Stomach smooth muscle (tissue), 2 donors: ENCODE measurements at regions not wholly inside any gene's neighbourhood (a gene's known extent, or its start where the extent isn't known, plus 50 kb on each side); places are given as distances from the start of the nearest gene placed in this dataset.

ENCODE experiments used
- H3K27ac ChIP-seq: one replicate; pipeline ENCODE4 v1.7.0; 2013; ENCODE audit warnings: mild to moderate bottlenecking, low read length, inconsistent platforms
- H3K27me3 ChIP-seq, 2 donors: one replicate each; pipeline ENCODE4 v1.7.0; 2013; ENCODE audit warnings: low read length in 2 of 2; ENCODE audit not compliant: insufficient read depth in 2 of 2, control insufficient read depth in 1 of 2
- H3K36me3 ChIP-seq, 2 donors: one replicate each; pipeline ENCODE4 v1.7.0; 2013; ENCODE audit warnings: low read length in 2 of 2; ENCODE audit not compliant: control insufficient read depth in 2 of 2, insufficient read depth in 2 of 2
- H3K4me1 ChIP-seq: one replicate; pipeline ENCODE4 v1.7.0; 2013; ENCODE audit warnings: low read length; ENCODE audit not compliant: control insufficient read depth, insufficient read depth
- H3K4me3 ChIP-seq, 2 donors: one replicate each; pipeline ENCODE4 v1.7.0; 2013; ENCODE audit warnings: low read length in 2 of 2
- H3K9ac ChIP-seq, 2 donors: one replicate each; pipeline ENCODE4 v1.7.0; 2013; ENCODE audit warnings: low read length in 2 of 2, mild to moderate bottlenecking in 1 of 2
- H3K9me3 ChIP-seq, 2 donors: one replicate each; pipeline ENCODE4 v1.7.0; 2013; ENCODE audit warnings: low read length in 2 of 2; ENCODE audit not compliant: control insufficient read depth in 2 of 2
- donor health status: healthy.
- donor health status: Pancreatic carcinoma.

GRCh38 chr18:2420367-2420766, 150.9 kb downstream of the METTL4 start:
- no peak overlapping the region for H3K9ac ChIP-seq
- H3K27me3 ChIP-seq: no peaks in the 10 kb centered on the region
- no peaks in the 10 kb centered on the region for H3K4me1 ChIP-seq
- H3K36me3 ChIP-seq: no peaks in the 10 kb centered on the region
- no peak overlapping the region for H3K27ac ChIP-seq
- H3K9me3 ChIP-seq: no peaks in the 10 kb centered on the region
- no peak overlapping the region for H3K4me3 ChIP-seq

DNA sequence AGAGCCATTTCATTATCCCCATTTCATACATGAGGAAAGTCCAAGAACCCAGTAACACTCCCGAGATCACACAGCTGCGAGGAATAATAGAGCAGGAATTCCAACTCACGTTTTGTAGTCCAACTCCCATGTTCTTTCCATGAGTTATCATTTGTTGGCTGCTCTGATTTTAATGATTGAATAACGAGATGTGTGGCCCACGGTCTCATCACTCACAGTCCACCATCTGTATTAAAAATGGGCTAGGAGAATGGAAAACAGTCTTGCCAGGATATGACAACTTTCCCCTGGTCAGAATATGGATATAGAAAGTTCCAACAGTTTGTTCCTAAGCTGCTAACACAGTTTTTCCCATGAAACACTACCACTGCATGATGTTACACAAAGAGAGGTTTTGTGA, 147.5 kb downstream of the METTL4 start:
- H3K4me3 ChIP-seq: no peak overlapping the region
- no peaks in the 10 kb centered on the region for H3K9me3 ChIP-seq
- H3K4me1 ChIP-seq: no peaks in the 10 kb centered on the region
- H3K36me3 ChIP-seq: no peaks in the 10 kb centered on the region
- no peak overlapping the region for H3K27ac ChIP-seq
- no peak overlapping the region for H3K9ac ChIP-seq
- H3K27me3 ChIP-seq: no peaks in the 10 kb centered on the region

DNA sequence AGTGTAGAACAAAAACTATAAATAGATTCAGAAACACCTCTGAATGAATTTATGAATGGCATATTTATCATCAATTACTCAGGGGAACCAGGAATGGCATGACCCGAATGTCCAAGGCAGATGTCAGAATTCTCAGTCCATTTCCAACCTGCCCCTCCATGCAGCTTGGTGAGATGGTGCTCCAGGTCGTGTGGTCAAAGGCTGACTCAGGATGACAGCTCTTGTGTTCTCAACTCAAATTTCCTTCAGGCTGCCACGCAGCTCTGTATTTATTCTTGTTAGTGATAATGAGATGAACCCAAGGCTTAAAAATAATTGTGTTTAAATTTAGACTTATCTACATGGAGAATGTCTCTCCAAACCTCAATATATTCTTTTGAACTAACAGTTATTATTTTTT, 146.9 kb downstream of the METTL4 start:
- Histone ChIP-seq H3K4me3 (no peak overlapping the region), H3K27me3 (no peaks in the 10 kb centered on the region), H3K27ac (no peak overlapping the region), H3K9ac (no peak overlapping the region), H3K4me1 (no peaks in the 10 kb centered on the region), H3K36me3 (no peaks in the 10 kb centered on the region), H3K9me3 (peaks cover 0 to 2% of the 10 kb centered on the region in 2 donors)

- Histone ChIP-seq H3K27me3 (no peaks in the 10 kb centered on the region), H3K4me3 (no peak overlapping the region), H3K9ac (no peak overlapping the region), H3K9me3 (peaks cover 7 to 8% of the 10 kb centered on the region in 2 donors), H3K36me3 (no peaks in the 10 kb centered on the region), H3K4me1 (no peaks in the 10 kb centered on the region), H3K27ac (no peak overlapping the region)
Observed at GRCh38 chr18:2425426-2426317, 145.6 kb downstream of the METTL4 start.

- Histone ChIP-seq H3K9me3 (peaks cover 7 to 8% of the 10 kb centered on the region in 2 donors), H3K4me3 (no peak overlapping the region), H3K27ac (no peak overlapping the region), H3K36me3 (no peaks in the 10 kb centered on the region), H3K9ac (no peak overlapping the region), H3K27me3 (no peaks in the 10 kb centered on the region), H3K4me1 (no peaks in the 10 kb centered on the region)
Observed at GRCh38 chr18:2430191-2430590, 141.1 kb downstream of the METTL4 start.

GRCh38 chr18:2431806-2432205, 139.5 kb downstream of the METTL4 start:
- Histone ChIP-seq H3K4me3 (no peak overlapping the region), H3K36me3 (no peaks in the 10 kb centered on the region), H3K27ac (no peak overlapping the region), H3K4me1 (no peaks in the 10 kb centered on the region), H3K9ac (no peak overlapping the region), H3K9me3 (peaks cover 7 to 8% of the 10 kb centered on the region in 2 donors), H3K27me3 (no peaks in the 10 kb centered on the region)

GRCh38 chr18:2433366-2433765, 137.9 kb downstream of the METTL4 start:
- Histone ChIP-seq H3K36me3 (no peaks in the 10 kb centered on the region), H3K27ac (no peak overlapping the region), H3K27me3 (no peaks in the 10 kb centered on the region), H3K9me3 (peaks cover 7 to 8% of the 10 kb centered on the region in 2 donors), H3K4me1 (no peaks in the 10 kb centered on the region), H3K4me3 (no peak overlapping the region), H3K9ac (no peak overlapping the region)

DNA sequence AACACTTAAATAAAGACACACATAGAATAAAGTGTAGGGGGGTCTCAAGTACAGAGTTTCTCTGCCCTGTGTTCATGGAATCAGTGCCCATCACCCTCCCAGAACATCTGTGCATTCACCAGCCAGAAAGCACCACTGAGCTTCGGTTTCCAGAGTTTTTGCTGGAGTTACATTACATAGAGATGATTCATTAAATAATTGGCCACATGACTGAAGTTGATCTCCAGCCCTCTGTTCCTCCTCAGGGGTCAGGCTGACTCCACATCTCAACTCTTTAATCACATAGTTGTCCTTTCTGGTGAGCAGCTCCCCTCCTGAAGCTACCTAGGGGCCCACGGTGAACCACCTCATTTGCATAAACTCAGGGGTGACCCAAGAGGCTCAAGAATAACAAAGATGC, 129.8 kb downstream of the METTL4 start:
- Histone ChIP-seq H3K4me3 (no peak overlapping the region), H3K27me3 (no peaks in the 10 kb centered on the region), H3K9me3 (peaks cover 0 to 4% of the 10 kb centered on the region in 2 donors), H3K4me1 (no peaks in the 10 kb centered on the region), H3K27ac (no peak overlapping the region), H3K36me3 (no peaks in the 10 kb centered on the region), H3K9ac (no peak overlapping the region)

DNA sequence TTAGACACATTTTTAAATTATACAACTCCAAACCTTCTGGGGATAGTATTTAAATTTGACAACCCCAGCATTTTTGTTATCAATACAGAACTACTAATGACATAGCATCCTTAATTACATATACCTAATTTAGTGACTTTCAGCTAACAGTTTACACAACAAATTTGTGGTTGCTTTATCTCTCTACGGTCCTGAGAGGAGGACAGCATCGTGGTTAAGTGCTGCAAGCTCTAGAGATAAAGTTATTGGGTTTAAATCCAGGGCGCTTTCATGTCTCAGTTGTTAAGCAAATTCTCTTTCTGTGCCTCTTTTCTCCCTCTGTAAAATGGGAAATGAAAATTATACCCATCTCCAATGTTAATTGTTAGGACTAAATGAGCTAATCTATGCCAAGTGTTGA, 129.3 kb downstream of the METTL4 start:
- Histone ChIP-seq H3K4me3 (no peak overlapping the region), H3K27ac (no peak overlapping the region), H3K9me3 (peaks cover 0 to 4% of the 10 kb centered on the region in 2 donors), H3K36me3 (no peaks in the 10 kb centered on the region), H3K9ac (no peak overlapping the region), H3K4me1 (no peaks in the 10 kb centered on the region), H3K27me3 (no peaks in the 10 kb centered on the region)

DNA sequence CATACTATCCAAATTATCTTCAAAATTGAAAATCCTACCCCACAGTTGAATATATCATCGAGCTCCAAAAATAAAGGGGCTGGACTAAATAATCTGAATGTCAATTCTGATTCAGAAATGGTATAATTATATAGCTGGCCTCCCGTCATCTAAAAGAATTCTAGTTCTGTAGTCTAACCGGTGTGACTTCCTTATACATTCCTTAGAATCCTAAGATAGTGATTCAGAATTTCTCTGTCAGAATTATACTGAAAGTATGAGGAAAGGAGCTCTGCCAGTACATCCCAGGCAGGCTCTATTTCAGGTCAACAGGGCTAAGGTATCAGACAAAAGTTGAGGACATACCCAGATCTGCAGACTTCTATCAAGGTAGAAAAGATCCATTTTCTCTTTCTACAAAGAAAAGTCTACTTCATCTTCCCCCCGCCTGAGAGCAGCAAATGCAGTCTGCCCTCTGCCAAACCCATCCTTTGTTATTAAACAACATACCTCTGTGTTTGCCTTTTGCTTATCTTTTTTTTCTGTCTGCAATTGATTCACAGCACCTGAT, 128.5 kb downstream of the METTL4 start:
- Histone ChIP-seq H3K27ac (no peak overlapping the region), H3K9ac (no peak overlapping the region), H3K9me3 (peaks cover 0 to 4% of the 10 kb centered on the region in 2 donors), H3K4me1 (no peaks in the 10 kb centered on the region), H3K27me3 (no peaks in the 10 kb centered on the region), H3K4me3 (no peak overlapping the region), H3K36me3 (no peaks in the 10 kb centered on the region)
